ENCODE measurements at regions not wholly inside any gene's neighbourhood (a gene's known extent, or its start where the extent isn't known, plus 50 kb on each side); places are given as distances from the start of the nearest gene placed in this dataset.

DNA sequence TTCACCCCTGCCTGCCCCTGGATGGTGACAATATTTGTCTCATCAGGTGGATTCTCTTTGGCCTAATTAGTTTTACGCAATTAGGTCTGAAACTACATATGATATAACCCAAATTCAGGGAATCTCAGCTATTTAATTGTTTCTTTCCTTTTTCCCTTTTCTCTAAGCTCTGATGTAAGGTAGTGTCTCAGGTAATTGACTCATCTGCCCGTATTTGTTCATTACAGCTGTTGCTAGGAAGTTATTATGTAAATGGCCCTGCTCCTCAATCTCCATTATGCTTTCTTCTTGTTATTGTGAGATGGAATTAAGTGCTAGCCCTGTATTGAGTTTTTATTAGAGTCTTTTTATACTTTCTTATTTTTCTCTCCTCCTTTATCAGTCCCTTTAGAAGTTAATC is 378.2 kb upstream of the ARID1B start:
- no peak for TF ChIP-seq POLR2AphosphoS5 (IDR thresholded peaks at IDR 0.05)
- TF ChIP-seq, protein P1, sequence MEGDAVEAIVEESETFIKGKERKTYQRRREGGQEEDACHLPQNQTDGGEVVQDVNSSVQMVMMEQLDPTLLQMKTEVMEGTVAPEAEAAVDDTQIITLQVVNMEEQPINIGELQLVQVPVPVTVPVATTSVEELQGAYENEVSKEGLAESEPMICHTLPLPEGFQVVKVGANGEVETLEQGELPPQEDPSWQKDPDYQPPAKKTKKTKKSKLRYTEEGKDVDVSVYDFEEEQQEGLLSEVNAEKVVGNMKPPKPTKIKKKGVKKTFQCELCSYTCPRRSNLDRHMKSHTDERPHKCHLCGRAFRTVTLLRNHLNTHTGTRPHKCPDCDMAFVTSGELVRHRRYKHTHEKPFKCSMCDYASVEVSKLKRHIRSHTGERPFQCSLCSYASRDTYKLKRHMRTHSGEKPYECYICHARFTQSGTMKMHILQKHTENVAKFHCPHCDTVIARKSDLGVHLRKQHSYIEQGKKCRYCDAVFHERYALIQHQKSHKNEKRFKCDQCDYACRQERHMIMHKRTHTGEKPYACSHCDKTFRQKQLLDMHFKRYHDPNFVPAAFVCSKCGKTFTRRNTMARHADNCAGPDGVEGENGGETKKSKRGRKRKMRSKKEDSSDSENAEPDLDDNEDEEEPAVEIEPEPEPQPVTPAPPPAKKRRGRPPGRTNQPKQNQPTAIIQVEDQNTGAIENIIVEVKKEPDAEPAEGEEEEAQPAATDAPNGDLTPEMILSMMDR (IDR thresholded peaks at IDR 0.05) = no peak
- TF ChIP-seq POLR2A (IDR thresholded peaks at IDR 0.05) = no peak

All from prostate gland (tissue), 2 donors.